AG04449 (cell line): ENCODE measurements at regions not wholly inside any gene's neighbourhood (a gene's known extent, or its start where the extent isn't known, plus 50 kb on each side); places are given as distances from the start of the nearest gene placed in this dataset.

Experiments
- CTCF ChIA-PET: fragments of 350-600 bp; formaldehyde crosslinking; extraction: SDS; loops from one replicate; lab custom pipeline; 2021; ENCODE audit warnings: antibody characterized with exemption; lab: Yijun Ruan, JAX
- POLR2A ChIA-PET: fragments of 400-600, 350-600 bp; formaldehyde crosslinking; extraction: SDS; loops from one replicate; lab custom pipeline; 2020; ENCODE audit warnings: antibody characterized with exemption, inconsistent platforms; lab: Yijun Ruan, JAX
- DNase-seq: peaks from one replicate; pipeline ENCODE4 v3.0.0-alpha.2; 2010; ENCODE audit warnings: low read depth, low spot score
- H3K4me3 ChIP-seq: 2 replicates; pipeline ENCODE4 v1.5.1; 2011; ENCODE audit warnings: low read depth, mild to moderate bottlenecking, control low read depth, low read length
- TF ChIP-seq, protein P1 (sequence below): IDR thresholded peaks from one replicate; pipeline ENCODE4 v1.5.1; 2011; ENCODE audit warnings: mild to moderate bottlenecking, moderate library complexity, low read length, control low read depth, inconsistent platforms; ENCODE audit not compliant: insufficient read depth; ENCODE audit errors: missing control alignments

DNA sequence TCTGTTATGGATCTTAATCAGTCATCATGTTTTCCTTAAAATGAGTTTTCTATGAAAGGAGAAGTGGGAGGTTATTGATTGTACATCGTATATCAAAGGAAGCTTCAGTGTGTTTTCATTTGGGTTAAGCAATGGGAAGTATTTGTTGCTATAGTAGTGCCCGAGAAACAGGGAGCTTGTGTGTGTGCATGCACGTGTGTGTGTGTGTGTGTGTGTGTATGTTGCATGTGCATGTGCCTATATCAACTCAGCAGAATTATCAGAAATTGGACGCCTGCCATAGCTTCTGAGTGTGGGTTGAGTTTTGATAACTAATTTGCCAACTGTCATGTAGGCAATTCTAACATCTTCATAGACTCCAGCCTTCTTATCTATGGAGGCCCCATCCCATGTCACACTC, 246.1 kb upstream of the CRY1 start:
- TF ChIP-seq, protein P1, sequence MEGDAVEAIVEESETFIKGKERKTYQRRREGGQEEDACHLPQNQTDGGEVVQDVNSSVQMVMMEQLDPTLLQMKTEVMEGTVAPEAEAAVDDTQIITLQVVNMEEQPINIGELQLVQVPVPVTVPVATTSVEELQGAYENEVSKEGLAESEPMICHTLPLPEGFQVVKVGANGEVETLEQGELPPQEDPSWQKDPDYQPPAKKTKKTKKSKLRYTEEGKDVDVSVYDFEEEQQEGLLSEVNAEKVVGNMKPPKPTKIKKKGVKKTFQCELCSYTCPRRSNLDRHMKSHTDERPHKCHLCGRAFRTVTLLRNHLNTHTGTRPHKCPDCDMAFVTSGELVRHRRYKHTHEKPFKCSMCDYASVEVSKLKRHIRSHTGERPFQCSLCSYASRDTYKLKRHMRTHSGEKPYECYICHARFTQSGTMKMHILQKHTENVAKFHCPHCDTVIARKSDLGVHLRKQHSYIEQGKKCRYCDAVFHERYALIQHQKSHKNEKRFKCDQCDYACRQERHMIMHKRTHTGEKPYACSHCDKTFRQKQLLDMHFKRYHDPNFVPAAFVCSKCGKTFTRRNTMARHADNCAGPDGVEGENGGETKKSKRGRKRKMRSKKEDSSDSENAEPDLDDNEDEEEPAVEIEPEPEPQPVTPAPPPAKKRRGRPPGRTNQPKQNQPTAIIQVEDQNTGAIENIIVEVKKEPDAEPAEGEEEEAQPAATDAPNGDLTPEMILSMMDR = no peak
- no peak overlapping the region for H3K4me3 ChIP-seq
- POLR2A ChIA-PET = no interaction called here
- CTCF ChIA-PET = no interaction called here
- DNase-seq = no peak

- H3K4me3 ChIP-seq = no peak overlapping the region
- TF ChIP-seq, protein P1 = no peak
- ChIA-PET CTCF (no interaction called here), POLR2A (no interaction called here)
- no peak for DNase-seq
Observed at GRCh38 chr12:107339932-107340331, 246.6 kb upstream of the CRY1 start.

DNA sequence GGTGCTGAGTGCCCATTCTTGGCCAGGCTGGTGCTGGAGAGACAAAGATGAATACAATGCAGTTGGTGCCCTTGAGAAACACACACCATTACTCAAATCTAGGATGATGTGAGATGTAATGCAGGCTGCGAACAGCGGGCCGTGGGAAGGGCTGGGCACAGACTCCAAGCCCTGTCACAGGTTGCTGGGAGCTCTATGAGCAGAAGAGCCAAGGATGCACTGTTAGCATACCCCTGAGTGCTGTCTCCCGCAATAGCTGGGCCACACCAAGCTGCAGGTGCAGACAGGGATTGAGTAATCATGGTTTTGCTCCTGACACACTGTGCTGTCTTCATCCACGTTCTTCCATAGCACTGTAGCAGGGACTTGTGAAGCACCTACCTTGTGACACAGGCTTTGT, 247.5 kb upstream of the CRY1 start:
- ChIA-PET POLR2A (no interaction called here), CTCF (interaction anchor here (1.2 kb wide), 1 partner anchor 9 kb away, joined by 3 read pairs; no protein-coding TSS in a partner anchor)
- H3K4me3 ChIP-seq = no peak overlapping the region
- no peak for DNase-seq
- TF ChIP-seq, protein P1 = no peak

- ChIA-PET POLR2A (no interaction called here), CTCF (interaction anchor here (0.7 to 2.7 kb wide), 7 partner anchors 11 to 265 kb away, joined by 3 to 7 read pairs (median 4); no protein-coding TSS in a partner anchor)
- no peak overlapping the region for H3K4me3 ChIP-seq
- no peak for DNase-seq
- TF ChIP-seq, protein P1 = no peak
Observed at GRCh38 chr12:107344035-107344808, 250.9 kb upstream of the CRY1 start.

DNA sequence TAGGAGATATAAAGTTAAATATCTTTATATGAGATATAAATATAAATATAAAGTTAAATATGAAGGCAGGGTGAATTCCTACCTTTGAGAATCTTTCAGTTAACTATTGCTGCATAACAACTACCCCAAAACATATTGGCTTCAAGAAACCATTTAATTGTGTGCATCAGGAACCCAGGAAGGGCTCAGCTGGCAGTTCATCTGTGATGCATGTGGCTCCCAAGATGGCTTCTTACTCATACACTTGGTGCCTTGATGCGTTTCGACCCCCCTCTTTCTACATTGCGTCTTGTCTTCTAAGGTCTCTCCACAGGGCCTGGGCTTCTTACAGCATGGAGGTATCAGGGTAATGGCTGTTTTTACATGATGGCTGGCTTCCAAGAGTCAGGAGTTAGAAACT, 253.9 kb upstream of the CRY1 start:
- CTCF ChIA-PET = no interaction called here

More for the DNA sequence above, 253.9 kb upstream of the CRY1 start:
- TF ChIP-seq, protein P1 = no peak
- POLR2A ChIA-PET = no interaction called here
- H3K4me3 ChIP-seq = no peak overlapping the region
- DNase-seq = no peak
